K562 (cell line): ENCODE measurements at regions not wholly inside any gene's neighbourhood (a gene's known extent, or its start where the extent isn't known, plus 50 kb on each side); places are given as distances from the start of the nearest gene placed in this dataset.

Experiments
- CBX3 ChIP-seq, 2 experiments: IDR thresholded peaks; 1 replicate in 1 of 2; 2 replicates in 1 of 2; pipeline ENCODE4 v1.6.1; 2012; ENCODE audit warnings: inconsistent platforms in 2 of 2, low read length in 2 of 2, borderline replicate concordance in 1 of 2, control low read depth in 1 of 2
- CTCF ChIP-seq, 3 experiments: IDR thresholded peaks in 2 of 3; conservative IDR thresholded peaks in 1 of 3; 2 replicates each; pipeline ENCODE4 v1.5.1; 2011 to 2012; ENCODE audit warnings: low read length in 3 of 3, mild to moderate bottlenecking in 3 of 3, control low read depth in 2 of 3, improper control_type of control experiment in 1 of 3, inconsistent platforms in 1 of 3, low read depth in 1 of 3, mixed read lengths in 1 of 3, moderate library complexity in 1 of 3; ENCODE audit not compliant: insufficient read depth in 2 of 3
- E2F4 ChIP-seq: sonication (generic); formaldehyde crosslinking; IDR thresholded peaks from 2 replicates; pipeline ENCODE4 v1.8.0; 2022; ENCODE audit warnings: mild to moderate bottlenecking, low read depth, missing genetic modification reagents
- FOXK1 ChIP-seq: sonication (generic); formaldehyde crosslinking; IDR thresholded peaks from 2 replicates; pipeline ENCODE4 v1.8.0; 2022; ENCODE audit warnings: missing genetic modification reagents, mild to moderate bottlenecking, borderline replicate concordance
- MAFG ChIP-seq: fragments of 450-650 bp; conservative IDR thresholded peaks from 2 replicates; pipeline ENCODE4 v1.6.1; 2016; ENCODE audit warnings: missing genetic modification characterization, missing compliant biosample characterization
- MLLT1 ChIP-seq, 2 experiments: fragments of 450-650 bp; IDR thresholded peaks; 2 replicates each; pipeline ENCODE4 v1.6.1; 2016
- NR1H2 ChIP-seq: sonication (generic); formaldehyde crosslinking; IDR thresholded peaks from 2 replicates; pipeline ENCODE4 v1.4.0; 2020; ENCODE audit warnings: mild to moderate bottlenecking, missing genetic modification reagents
- NR2C1 ChIP-seq, 2 experiments: fragments of 450-650 bp; IDR thresholded peaks; 2 replicates each; pipeline ENCODE4 v1.6.1; 2017; ENCODE audit warnings: mild to moderate bottlenecking in 2 of 2, antibody characterized with exemption in 1 of 2, inconsistent platforms in 1 of 2, missing compliant biosample characterization in 1 of 2, missing genetic modification characterization in 1 of 2
- POLR2A ChIP-seq: fragments of 450-650 bp; conservative IDR thresholded peaks from 2 replicates; pipeline ENCODE4 v1.6.1; 2016
- USF2 ChIP-seq: sonication (generic); formaldehyde crosslinking; IDR thresholded peaks from 2 replicates; pipeline ENCODE4 v1.5.0; 2020; ENCODE audit warnings: missing genetic modification reagents
- ZNF175 ChIP-seq: fragments of 200-800 bp; sonication (Bioruptor generic); IDR thresholded peaks from 2 replicates; pipeline ENCODE4 v1.6.1; 2016; ENCODE audit warnings: low read depth, mild to moderate bottlenecking, missing genetic modification characterization, missing compliant biosample characterization

GRCh38 chr14:22251090-22251489 lies 337.9 kb downstream of the DAD1 start:
- TF ChIP-seq FOXK1 (CRISPR knock-in tag) (no peak), NR2C1 (IDR thresholded peaks at IDR 0.05) (no peak), NR2C1 (tag; IDR thresholded peaks at IDR 0.05) (no peak), E2F4 (CRISPR knock-in tag) (no peak), ZNF175 (no peak), USF2 (CRISPR knock-in tag) (no peak), POLR2A (no peak), CTCF (IDR thresholded peaks at IDR 0.05 in 2 of 3, conservative IDR thresholded peaks at IDR 0.05 in 1 of 3; ENCODE audit: insufficient read depth in 2 of 3, low read depth in 1 of 3, low read length in 3 of 3) (no peak), CBX3 (IDR thresholded peaks at IDR 0.05; ENCODE audit: borderline replicate concordance in 1 of 2, low read length in 2 of 2) (no peak), MAFG (no peak), MLLT1 (IDR thresholded peaks at IDR 0.05) (no peak), NR1H2 (CRISPR knock-in tag) (no peak)
